ENCODE measurements at regions not wholly inside any gene's neighbourhood (a gene's known extent, or its start where the extent isn't known, plus 50 kb on each side); places are given as distances from the start of the nearest gene placed in this dataset.

DNA sequence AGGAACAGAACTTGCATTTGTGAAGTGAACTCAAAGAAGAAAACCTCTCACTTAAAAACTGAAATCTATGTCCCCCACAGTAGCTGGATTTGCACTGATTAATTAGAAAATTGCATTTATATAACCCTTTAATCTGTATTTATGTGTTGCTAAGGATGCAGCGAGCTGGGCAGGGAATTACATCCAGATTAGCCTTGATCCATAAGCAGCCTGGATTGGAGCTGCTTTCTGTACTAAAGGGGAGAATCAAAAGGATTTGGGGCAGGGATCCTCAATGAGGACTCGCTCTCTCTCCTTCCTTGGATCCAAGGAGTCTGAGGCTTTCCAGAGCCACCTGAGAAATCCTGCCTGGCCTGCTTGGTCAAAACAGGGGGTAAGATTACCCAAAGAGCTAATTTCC is 125.9 kb downstream of the TLE3 start:
- no peak for TF ChIP-seq EZH2 (IDR thresholded peaks at IDR 0.05; ENCODE audit: borderline replicate concordance, low read length)
- TF ChIP-seq, protein P1, sequence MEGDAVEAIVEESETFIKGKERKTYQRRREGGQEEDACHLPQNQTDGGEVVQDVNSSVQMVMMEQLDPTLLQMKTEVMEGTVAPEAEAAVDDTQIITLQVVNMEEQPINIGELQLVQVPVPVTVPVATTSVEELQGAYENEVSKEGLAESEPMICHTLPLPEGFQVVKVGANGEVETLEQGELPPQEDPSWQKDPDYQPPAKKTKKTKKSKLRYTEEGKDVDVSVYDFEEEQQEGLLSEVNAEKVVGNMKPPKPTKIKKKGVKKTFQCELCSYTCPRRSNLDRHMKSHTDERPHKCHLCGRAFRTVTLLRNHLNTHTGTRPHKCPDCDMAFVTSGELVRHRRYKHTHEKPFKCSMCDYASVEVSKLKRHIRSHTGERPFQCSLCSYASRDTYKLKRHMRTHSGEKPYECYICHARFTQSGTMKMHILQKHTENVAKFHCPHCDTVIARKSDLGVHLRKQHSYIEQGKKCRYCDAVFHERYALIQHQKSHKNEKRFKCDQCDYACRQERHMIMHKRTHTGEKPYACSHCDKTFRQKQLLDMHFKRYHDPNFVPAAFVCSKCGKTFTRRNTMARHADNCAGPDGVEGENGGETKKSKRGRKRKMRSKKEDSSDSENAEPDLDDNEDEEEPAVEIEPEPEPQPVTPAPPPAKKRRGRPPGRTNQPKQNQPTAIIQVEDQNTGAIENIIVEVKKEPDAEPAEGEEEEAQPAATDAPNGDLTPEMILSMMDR (IDR thresholded peaks at IDR 0.05; ENCODE audit: low read length), result no peak
- Histone ChIP-seq H3K36me3 (ENCODE audit: insufficient read depth, low read length) (no peaks in the 10 kb centered on the region), H3K4me1 (ENCODE audit: insufficient read depth, low read length, severe bottlenecking) (peaks cover 6% of the 10 kb centered on the region), H3K27ac (ENCODE audit: low read depth, low read length, poor library complexity, severe bottlenecking) (no peak overlapping the region), H3K27me3 (ENCODE audit: insufficient read depth, low read length) (no peaks in the 10 kb centered on the region), H3K4me2 (ENCODE audit: low read length) (no peak overlapping the region), H3F3A (ENCODE audit: insufficient read depth, low read length) (no peaks in the 10 kb centered on the region), H3K9me2 (ENCODE audit: low read depth, low read length) (no peaks in the 10 kb centered on the region), H4K20me1 (ENCODE audit: insufficient read depth, low read length) (no peaks in the 10 kb centered on the region), H3K9ac (ENCODE audit: low read length) (no peak overlapping the region), H3K9me3 (ENCODE audit: low read length) (no peaks in the 10 kb centered on the region), H3K79me2 (ENCODE audit: insufficient read depth, low read length) (no peaks in the 10 kb centered on the region), H3K4me3 (ENCODE audit: low read depth, low read length, poor library complexity, severe bottlenecking) (no peak overlapping the region), H2AFZ (ENCODE audit: low read length) (no peak overlapping the region)

- Histone ChIP-seq H3K9me3 (ENCODE audit: low read length) (no peaks in the 10 kb centered on the region), H3K79me2 (ENCODE audit: insufficient read depth, low read length) (no peaks in the 10 kb centered on the region), H3K4me1 (ENCODE audit: insufficient read depth, low read length, severe bottlenecking) (peaks cover 6% of the 10 kb centered on the region), H3K9ac (ENCODE audit: low read length) (no peak overlapping the region), H3K9me2 (ENCODE audit: low read depth, low read length) (no peaks in the 10 kb centered on the region), H3K36me3 (ENCODE audit: insufficient read depth, low read length) (no peaks in the 10 kb centered on the region), H3F3A (ENCODE audit: insufficient read depth, low read length) (no peaks in the 10 kb centered on the region), H2AFZ (ENCODE audit: low read length) (no peak overlapping the region), H4K20me1 (ENCODE audit: insufficient read depth, low read length) (no peaks in the 10 kb centered on the region), H3K27me3 (ENCODE audit: insufficient read depth, low read length) (no peaks in the 10 kb centered on the region), H3K27ac (ENCODE audit: low read depth, low read length, poor library complexity, severe bottlenecking) (no peak overlapping the region), H3K4me2 (ENCODE audit: low read length) (no peak overlapping the region), H3K4me3 (ENCODE audit: low read depth, low read length, poor library complexity, severe bottlenecking) (no peak overlapping the region)
- TF ChIP-seq, protein P1 (IDR thresholded peaks at IDR 0.05; ENCODE audit: low read length), result no peak
- TF ChIP-seq EZH2 (IDR thresholded peaks at IDR 0.05; ENCODE audit: borderline replicate concordance, low read length), result no peak
These were observed 125.3 kb downstream of the TLE3 start for GRCh38 chr15:69972436-69972835.

- TF ChIP-seq EZH2 (IDR thresholded peaks at IDR 0.05; ENCODE audit: borderline replicate concordance, low read length), result no peak
- TF ChIP-seq, protein P1 (IDR thresholded peaks at IDR 0.05; ENCODE audit: low read length), result no peak
- H3K36me3 ChIP-seq (ENCODE audit: insufficient read depth, low read length), result no peaks in the 10 kb centered on the region
- H3K4me3 ChIP-seq (ENCODE audit: low read depth, low read length, poor library complexity, severe bottlenecking), result no peak overlapping the region
- no peak overlapping the region for H3K4me2 ChIP-seq (ENCODE audit: low read length)
- H3K27me3 ChIP-seq (ENCODE audit: insufficient read depth, low read length), result no peaks in the 10 kb centered on the region
- no peak overlapping the region for H2AFZ ChIP-seq (ENCODE audit: low read length)
- no peak overlapping the region for H3K27ac ChIP-seq (ENCODE audit: low read depth, low read length, poor library complexity, severe bottlenecking)
- H3K9ac ChIP-seq (ENCODE audit: low read length), result no peak overlapping the region
- H4K20me1 ChIP-seq (ENCODE audit: insufficient read depth, low read length), result no peaks in the 10 kb centered on the region
- no peaks in the 10 kb centered on the region for H3K79me2 ChIP-seq (ENCODE audit: insufficient read depth, low read length)
- peaks cover 6% of the 10 kb centered on the region for H3K4me1 ChIP-seq (ENCODE audit: insufficient read depth, low read length, severe bottlenecking)
- no peaks in the 10 kb centered on the region for H3K9me3 ChIP-seq (ENCODE audit: low read length)
- no peaks in the 10 kb centered on the region for H3F3A ChIP-seq (ENCODE audit: insufficient read depth, low read length)
- H3K9me2 ChIP-seq (ENCODE audit: low read depth, low read length), result no peaks in the 10 kb centered on the region
These were observed 124.5 kb downstream of the TLE3 start for GRCh38 chr15:69973102-69973714.
